ENCODE measurements at regions not wholly inside any gene's neighbourhood (a gene's known extent, or its start where the extent isn't known, plus 50 kb on each side); places are given as distances from the start of the nearest gene placed in this dataset.
A peak's percentile ranks its signal among the peaks of the same experiment; 100 is the strongest.

DNA sequence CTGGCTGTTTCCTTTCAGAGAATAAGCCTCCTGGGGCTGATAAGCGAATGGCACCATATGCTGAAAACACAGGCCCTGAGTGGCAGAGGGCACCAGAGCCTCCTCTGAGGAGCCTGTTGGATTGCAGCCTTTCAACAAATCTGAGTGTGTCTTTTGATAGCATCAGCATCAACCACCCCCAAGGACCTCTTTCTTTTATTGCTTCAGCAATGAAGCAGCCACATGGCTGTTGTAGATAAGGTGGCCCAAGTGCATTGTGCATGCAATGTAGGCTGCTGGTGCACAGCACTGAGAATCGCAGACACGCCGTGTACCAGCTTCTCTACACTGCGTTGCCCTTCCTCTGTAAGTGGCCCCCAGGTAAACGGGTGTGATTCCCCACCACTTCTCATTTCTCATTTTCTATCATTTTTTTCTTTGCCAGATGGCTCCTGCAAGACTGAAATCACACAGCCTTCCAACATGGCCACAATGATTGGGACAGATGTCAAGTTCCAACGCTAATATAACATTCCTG is 191.7 kb downstream of the DAD1 start:
- Histone ChIP-seq H3K9me3 (ENCODE audit: control insufficient read depth in 2 of 2, insufficient read depth in 1 of 2, low read length in 1 of 2) (no peaks in the 10 kb centered on the region), H3K4me1 (ENCODE audit: control insufficient read depth in 2 of 2, insufficient read depth in 2 of 2, low read length in 2 of 2) (peaks cover 0 to 51% of the 10 kb centered on the region in 2 donors), H3K27ac (ENCODE audit: low read depth in 1 of 2, low read length in 1 of 2) (no peak overlapping the region), H3K27me3 (ENCODE audit: control insufficient read depth in 2 of 2, insufficient read depth in 1 of 2, low read length in 1 of 2) (no peaks in the 10 kb centered on the region), H3K36me3 (ENCODE audit: control insufficient read depth in 2 of 2, insufficient read depth in 2 of 2, low read length in 1 of 2) (no peaks in the 10 kb centered on the region), H3K4me3 (ENCODE audit: low read length in 2 of 2) (no peak overlapping the region)
- 84% methylated on average over 7 of the region's 7 CpGs for WGBS
- DNase-seq (ENCODE audit: low read depth in 6 of 9, low spot score in 9 of 9): no peak

DNA sequence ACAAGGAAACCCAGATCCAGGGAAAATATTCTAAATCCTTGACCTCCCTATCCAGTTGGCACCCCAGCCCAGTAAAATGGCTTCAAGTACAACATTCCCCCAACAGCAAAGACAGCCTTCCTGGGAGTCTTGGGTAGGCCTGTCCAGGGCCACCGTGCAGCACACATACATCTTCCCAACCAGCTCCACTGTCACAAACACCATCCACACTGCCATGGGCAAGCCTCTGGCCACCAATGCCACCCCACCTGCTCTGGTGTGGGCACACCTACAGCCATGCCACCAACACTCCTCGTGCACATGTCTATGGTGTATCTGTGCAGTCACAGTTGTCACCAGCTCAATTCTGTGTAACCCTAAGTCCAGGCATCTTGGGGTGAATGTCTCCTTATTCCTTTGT is 193.2 kb downstream of the DAD1 start:
- Histone ChIP-seq H3K9me3 (ENCODE audit: control insufficient read depth in 2 of 2, insufficient read depth in 1 of 2, low read length in 1 of 2) (no peaks in the 10 kb centered on the region), H3K4me3 (ENCODE audit: low read length in 2 of 2) (no peak overlapping the region), H3K36me3 (ENCODE audit: control insufficient read depth in 2 of 2, insufficient read depth in 2 of 2, low read length in 1 of 2) (no peaks in the 10 kb centered on the region), H3K27me3 (ENCODE audit: control insufficient read depth in 2 of 2, insufficient read depth in 1 of 2, low read length in 1 of 2) (no peaks in the 10 kb centered on the region), H3K4me1 (ENCODE audit: control insufficient read depth in 2 of 2, insufficient read depth in 2 of 2, low read length in 2 of 2) (peaks cover 0 to 53% of the 10 kb centered on the region in 2 donors), H3K27ac (ENCODE audit: low read depth in 1 of 2, low read length in 1 of 2) (no peak overlapping the region)
- 100% methylated on average over 2 of the region's 2 CpGs for WGBS
- no peak for DNase-seq (ENCODE audit: low read depth in 6 of 9, low spot score in 9 of 9)

DNA sequence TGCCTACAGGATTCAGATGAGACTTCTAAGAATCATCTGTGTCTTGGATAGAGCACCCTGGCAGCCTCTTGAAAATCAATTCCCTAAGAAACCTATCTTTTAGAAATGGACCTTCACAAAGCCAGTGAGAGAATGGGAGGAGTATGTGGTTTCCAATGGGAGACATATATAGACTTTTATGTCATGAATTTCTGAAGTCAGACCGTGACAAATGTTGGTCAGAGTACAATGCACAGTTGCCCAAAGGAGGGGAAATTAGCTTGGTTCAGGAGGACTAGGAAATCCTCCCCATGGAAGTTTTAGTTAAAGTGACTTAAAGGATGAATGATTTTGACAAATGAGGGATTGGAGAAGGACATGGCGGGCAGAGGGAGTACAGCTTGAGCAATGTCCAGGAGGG is 194.4 kb downstream of the DAD1 start:
- H3K9me3 ChIP-seq (ENCODE audit: control insufficient read depth in 2 of 2, insufficient read depth in 1 of 2, low read length in 1 of 2): no peaks in the 10 kb centered on the region
- H3K4me3 ChIP-seq (ENCODE audit: low read length in 2 of 2): no peak overlapping the region
- WGBS: 96% methylated on average over 2 of the region's 2 CpGs
- no peak for DNase-seq (ENCODE audit: low read depth in 6 of 9, low spot score in 9 of 9)
- H3K27me3 ChIP-seq (ENCODE audit: control insufficient read depth in 2 of 2, insufficient read depth in 1 of 2, low read length in 1 of 2): no peaks in the 10 kb centered on the region
- H3K36me3 ChIP-seq (ENCODE audit: control insufficient read depth in 2 of 2, insufficient read depth in 2 of 2, low read length in 1 of 2): no peaks in the 10 kb centered on the region
- peaks cover 0 to 54% of the 10 kb centered on the region in 2 donors for H3K4me1 ChIP-seq (ENCODE audit: control insufficient read depth in 2 of 2, insufficient read depth in 2 of 2, low read length in 2 of 2)
- no peak overlapping the region for H3K27ac ChIP-seq (ENCODE audit: low read depth in 1 of 2, low read length in 1 of 2)

DNA sequence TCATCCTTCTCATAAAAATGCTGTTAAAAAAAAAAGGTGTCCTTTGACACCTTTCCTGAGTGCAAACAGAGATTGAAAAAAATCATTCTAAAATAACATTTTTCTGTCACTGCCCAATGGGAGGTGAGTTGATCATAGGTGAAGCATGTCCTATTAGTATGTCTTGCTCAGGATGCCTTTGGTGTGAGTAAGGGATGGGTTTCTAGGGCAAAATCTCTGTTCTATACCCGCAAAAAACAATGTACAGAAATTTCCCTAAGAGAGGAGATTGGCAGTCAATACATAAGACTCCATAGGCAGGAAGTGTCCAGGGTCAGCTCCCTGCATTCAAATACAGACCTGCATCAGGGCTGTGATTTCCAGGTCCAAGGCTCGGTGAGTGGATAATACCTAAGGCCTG is 195.2 kb downstream of the DAD1 start:
- H3K27me3 ChIP-seq (ENCODE audit: control insufficient read depth in 2 of 2, insufficient read depth in 1 of 2, low read length in 1 of 2): no peaks in the 10 kb centered on the region
- H3K27ac ChIP-seq (ENCODE audit: low read depth in 1 of 2, low read length in 1 of 2): no peak overlapping the region
- H3K36me3 ChIP-seq (ENCODE audit: control insufficient read depth in 2 of 2, insufficient read depth in 2 of 2, low read length in 1 of 2): no peaks in the 10 kb centered on the region
- H3K4me1 ChIP-seq (ENCODE audit: control insufficient read depth in 2 of 2, insufficient read depth in 2 of 2, low read length in 2 of 2): peaks cover 0 to 56% of the 10 kb centered on the region in 2 donors
- no peak for DNase-seq (ENCODE audit: low read depth in 6 of 9, low spot score in 9 of 9)
- H3K4me3 ChIP-seq (ENCODE audit: low read length in 2 of 2): no peak overlapping the region
- 100% methylated on average over 2 of the region's 2 CpGs for WGBS
- no peaks in the 10 kb centered on the region for H3K9me3 ChIP-seq (ENCODE audit: control insufficient read depth in 2 of 2, insufficient read depth in 1 of 2, low read length in 1 of 2)

DNA sequence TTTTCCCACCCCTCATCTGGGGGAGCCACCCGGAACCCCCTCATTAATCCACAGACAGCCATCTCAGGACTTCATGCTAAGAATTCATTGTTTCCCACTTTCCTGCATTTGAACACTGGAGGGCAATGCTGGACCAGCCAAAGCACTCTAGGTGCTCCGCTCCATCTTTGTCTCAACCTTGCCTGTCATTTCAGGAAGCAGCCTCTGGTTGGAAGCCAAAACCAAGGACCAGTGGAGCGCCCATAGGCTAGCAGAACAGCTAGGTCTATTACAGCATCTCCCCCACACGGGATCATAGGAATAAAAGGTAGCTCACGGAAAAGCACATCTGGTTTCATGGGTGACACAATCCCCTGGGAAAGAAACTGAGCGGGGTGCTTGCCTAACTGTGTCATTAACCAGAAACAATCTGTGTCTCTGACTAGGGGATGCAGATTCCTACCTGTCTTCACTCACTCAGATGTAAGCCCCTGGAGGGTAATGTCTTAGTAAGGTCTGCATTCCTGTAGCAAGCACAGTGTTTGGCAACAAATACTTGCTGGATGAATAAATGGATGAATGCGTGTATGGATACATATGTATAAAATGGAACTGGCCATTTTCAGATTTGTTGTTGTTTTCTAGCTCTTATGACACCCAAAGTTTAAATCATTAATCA is 197.0 kb downstream of the DAD1 start:
- H3K36me3 ChIP-seq (ENCODE audit: control insufficient read depth in 2 of 2, insufficient read depth in 2 of 2, low read length in 1 of 2): no peaks in the 10 kb centered on the region
- WGBS: 59% methylated on average over 7 of the region's 7 CpGs

DNA sequence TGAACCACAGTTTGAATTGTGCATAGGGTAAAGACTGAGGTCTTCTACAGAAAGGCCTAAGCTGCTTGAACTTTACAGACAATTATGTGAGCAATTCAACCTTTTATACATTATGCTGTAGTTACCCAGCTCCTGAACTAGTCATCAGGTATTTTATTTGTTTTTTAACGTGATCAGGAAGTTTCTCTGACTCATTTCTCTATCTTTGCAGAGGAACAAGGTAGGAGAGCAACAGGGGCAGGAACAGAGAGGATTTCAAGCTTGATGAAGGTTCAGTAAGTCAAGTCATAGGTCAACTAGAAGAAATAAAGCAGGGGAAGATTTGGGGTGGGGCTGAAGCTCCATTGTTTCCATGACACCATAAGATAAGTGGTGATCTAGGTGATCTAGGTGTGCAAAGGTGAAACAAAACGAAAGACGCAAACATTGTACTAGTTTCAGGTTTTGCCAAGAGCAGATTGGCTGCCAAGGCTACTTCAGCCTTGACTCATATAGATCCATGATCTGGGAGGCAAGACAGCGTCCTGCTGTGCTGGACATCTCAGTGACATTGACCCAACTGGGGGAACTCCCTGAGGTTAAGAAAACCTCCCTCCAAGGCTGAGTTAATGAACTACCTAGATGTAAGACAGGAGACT is 198.1 kb downstream of the DAD1 start:
- 75% methylated on average over 4 of the region's 4 CpGs for WGBS
- no peak overlapping the region for H3K27ac ChIP-seq (ENCODE audit: low read depth in 1 of 2, low read length in 1 of 2)
- no peak for DNase-seq (ENCODE audit: low read depth in 6 of 9, low spot score in 9 of 9)

More for the DNA sequence above, 197.0 kb downstream of the DAD1 start:
- Histone ChIP-seq H3K27ac (ENCODE audit: low read depth in 1 of 2, low read length in 1 of 2) (no peak overlapping the region), H3K9me3 (ENCODE audit: control insufficient read depth in 2 of 2, insufficient read depth in 1 of 2, low read length in 1 of 2) (no peaks in the 10 kb centered on the region), H3K4me1 (ENCODE audit: control insufficient read depth in 2 of 2, insufficient read depth in 2 of 2, low read length in 2 of 2) (peaks cover 0 to 66% of the 10 kb centered on the region in 2 donors), H3K4me3 (ENCODE audit: low read length in 2 of 2) (no peak overlapping the region), H3K27me3 (ENCODE audit: control insufficient read depth in 2 of 2, insufficient read depth in 1 of 2, low read length in 1 of 2) (no peaks in the 10 kb centered on the region)
- DNase-seq (ENCODE audit: low read depth in 6 of 9, low spot score in 9 of 9): peak in 1 of 9 donors; percentile 60

DNA sequence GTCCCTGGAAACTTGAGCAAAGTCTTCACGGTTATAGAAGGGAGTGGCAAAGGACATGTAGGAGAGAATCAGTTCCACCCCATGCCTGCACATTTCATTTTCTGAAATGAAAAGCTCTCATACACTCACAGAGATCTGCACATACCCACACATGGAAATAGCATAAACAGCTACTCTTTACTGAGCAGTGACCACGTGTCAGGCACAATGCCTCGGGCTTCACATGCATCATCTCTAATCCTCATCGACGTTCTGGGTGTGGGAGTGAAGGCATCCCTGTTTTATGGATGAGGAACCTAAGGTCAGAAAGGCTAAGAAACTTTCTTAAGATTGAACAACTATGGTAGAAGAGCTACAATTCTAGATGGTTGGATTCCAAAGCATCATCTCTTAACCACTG is 198.8 kb downstream of the DAD1 start:
- peaks cover 3 to 74% of the 10 kb centered on the region in 2 donors for H3K4me1 ChIP-seq (ENCODE audit: control insufficient read depth in 2 of 2, insufficient read depth in 2 of 2, low read length in 2 of 2)
- no peak for DNase-seq (ENCODE audit: low read depth in 6 of 9, low spot score in 9 of 9)

More for the DNA sequence above, 198.1 kb downstream of the DAD1 start:
- Histone ChIP-seq H3K36me3 (ENCODE audit: control insufficient read depth in 2 of 2, insufficient read depth in 2 of 2, low read length in 1 of 2) (no peaks in the 10 kb centered on the region), H3K27me3 (ENCODE audit: control insufficient read depth in 2 of 2, insufficient read depth in 1 of 2, low read length in 1 of 2) (no peaks in the 10 kb centered on the region), H3K4me3 (ENCODE audit: low read length in 2 of 2) (no peak overlapping the region), H3K9me3 (ENCODE audit: control insufficient read depth in 2 of 2, insufficient read depth in 1 of 2, low read length in 1 of 2) (no peaks in the 10 kb centered on the region), H3K4me1 (ENCODE audit: control insufficient read depth in 2 of 2, insufficient read depth in 2 of 2, low read length in 2 of 2) (peaks cover 3 to 69% of the 10 kb centered on the region in 2 donors)

DNA sequence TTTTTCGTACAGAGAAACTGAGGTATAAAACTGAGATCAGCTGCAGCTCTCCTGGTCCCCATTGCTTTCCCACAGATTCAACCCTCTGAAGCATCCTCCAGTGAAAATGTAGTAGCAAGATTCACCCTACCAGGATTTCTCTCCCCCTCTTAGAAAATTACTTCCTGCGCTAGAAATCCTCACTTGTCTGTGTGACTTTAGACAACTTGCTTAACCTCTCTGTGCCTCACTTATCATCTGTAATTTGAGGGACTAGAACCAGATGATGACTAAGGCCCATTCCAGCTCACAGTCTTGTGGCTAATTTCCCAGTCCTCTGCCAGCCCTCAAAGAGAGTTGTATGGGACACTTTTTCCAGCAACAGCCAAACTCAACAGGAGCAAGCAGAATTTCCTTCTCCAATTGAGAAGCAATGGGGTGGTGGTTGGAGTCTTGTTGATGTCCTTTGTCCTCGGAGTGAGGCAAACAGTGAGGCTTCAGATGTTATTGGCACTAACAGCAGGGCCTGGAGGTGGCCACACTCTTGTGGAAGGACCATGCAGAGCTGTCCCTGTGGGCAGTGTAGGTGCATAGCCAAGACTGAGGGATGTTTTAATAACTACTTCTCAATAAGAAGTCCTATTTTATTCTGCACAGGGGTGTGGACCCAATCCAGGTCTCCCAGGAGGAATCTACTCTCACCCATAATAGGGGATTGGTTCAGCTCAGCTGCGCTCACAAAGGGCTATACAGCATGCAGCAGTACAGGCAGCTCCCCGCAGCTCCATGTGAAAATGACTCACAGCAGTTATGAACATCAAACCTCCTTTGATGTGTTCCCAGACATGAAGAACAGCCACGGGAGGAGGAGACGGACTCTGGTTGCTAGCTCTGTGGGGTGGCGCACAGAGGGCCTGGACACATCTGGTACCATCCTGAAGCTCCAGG is 200.1 kb downstream of the DAD1 start:
- WGBS: 44% methylated on average over 8 of the region's 8 CpGs
- peaks cover 10 to 82% of the 10 kb centered on the region in 2 donors for H3K4me1 ChIP-seq (ENCODE audit: control insufficient read depth in 2 of 2, insufficient read depth in 2 of 2, low read length in 2 of 2)
- peak overlapping the region in 1 of 2 donors; percentile 37 for H3K27ac ChIP-seq (ENCODE audit: low read depth in 1 of 2, low read length in 1 of 2)
- no peaks in the 10 kb centered on the region for H3K36me3 ChIP-seq (ENCODE audit: control insufficient read depth in 2 of 2, insufficient read depth in 2 of 2, low read length in 1 of 2)
- no peaks in the 10 kb centered on the region for H3K9me3 ChIP-seq (ENCODE audit: control insufficient read depth in 2 of 2, insufficient read depth in 1 of 2, low read length in 1 of 2)
- no peaks in the 10 kb centered on the region for H3K27me3 ChIP-seq (ENCODE audit: control insufficient read depth in 2 of 2, insufficient read depth in 1 of 2, low read length in 1 of 2)
- DNase-seq (ENCODE audit: low read depth in 6 of 9, low spot score in 9 of 9): no peak
- H3K4me3 ChIP-seq (ENCODE audit: low read length in 2 of 2): no peak overlapping the region

More for the DNA sequence above, 198.8 kb downstream of the DAD1 start:
- WGBS: 94% methylated on average over 5 of the region's 5 CpGs
- Histone ChIP-seq H3K36me3 (ENCODE audit: control insufficient read depth in 2 of 2, insufficient read depth in 2 of 2, low read length in 1 of 2) (no peaks in the 10 kb centered on the region), H3K4me3 (ENCODE audit: low read length in 2 of 2) (no peak overlapping the region), H3K27me3 (ENCODE audit: control insufficient read depth in 2 of 2, insufficient read depth in 1 of 2, low read length in 1 of 2) (no peaks in the 10 kb centered on the region), H3K27ac (ENCODE audit: low read depth in 1 of 2, low read length in 1 of 2) (no peak overlapping the region), H3K9me3 (ENCODE audit: control insufficient read depth in 2 of 2, insufficient read depth in 1 of 2, low read length in 1 of 2) (no peaks in the 10 kb centered on the region)

Data from thymus (tissue), 11 donors.